ENCODE measurements at regions not wholly inside any gene's neighbourhood (a gene's known extent, or its start where the extent isn't known, plus 50 kb on each side); places are given as distances from the start of the nearest gene placed in this dataset.

- TF ChIP-seq CTCF (IDR thresholded peaks at IDR 0.05; ENCODE audit: low read depth, low read length, missing control alignments) = no peak
- no peak for DNase-seq (ENCODE audit: low read depth)
- no peak overlapping the region for H3K4me3 ChIP-seq (ENCODE audit: low read depth, low read length)
- in situ Hi-C loops (cut with HindIII; ENCODE audit: low sequenced_read_pairs) = no loop called here
Observed at GRCh38 chr1:208499026-208499425, 254.8 kb upstream of the PLXNA2 start.

DNA sequence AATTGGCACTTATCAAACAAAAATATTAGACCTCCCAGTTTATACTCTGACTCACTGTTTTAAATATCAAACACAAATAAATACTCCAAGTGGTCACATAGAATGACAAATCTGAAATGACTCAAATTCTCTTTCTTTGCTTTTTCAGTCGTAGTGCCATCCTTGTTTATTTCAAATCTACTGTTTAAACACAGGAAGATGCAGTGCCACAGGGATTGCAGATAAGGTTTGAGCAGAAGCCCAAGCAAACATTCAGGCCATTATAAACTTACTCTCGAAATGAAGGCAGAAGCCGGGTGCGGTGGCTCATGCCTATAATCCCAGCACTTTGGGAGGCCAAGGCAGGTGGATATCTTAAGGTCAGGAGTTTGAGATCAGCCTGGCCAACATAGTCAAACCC is 255.4 kb upstream of the PLXNA2 start:
- in situ Hi-C loops (cut with HindIII; ENCODE audit: low sequenced_read_pairs) = no loop called here
- H3K4me3 ChIP-seq (ENCODE audit: low read depth, low read length) = no peak overlapping the region
- no peak for TF ChIP-seq CTCF (IDR thresholded peaks at IDR 0.05; ENCODE audit: low read depth, low read length, missing control alignments)
- DNase-seq (ENCODE audit: low read depth) = no peak

DNA sequence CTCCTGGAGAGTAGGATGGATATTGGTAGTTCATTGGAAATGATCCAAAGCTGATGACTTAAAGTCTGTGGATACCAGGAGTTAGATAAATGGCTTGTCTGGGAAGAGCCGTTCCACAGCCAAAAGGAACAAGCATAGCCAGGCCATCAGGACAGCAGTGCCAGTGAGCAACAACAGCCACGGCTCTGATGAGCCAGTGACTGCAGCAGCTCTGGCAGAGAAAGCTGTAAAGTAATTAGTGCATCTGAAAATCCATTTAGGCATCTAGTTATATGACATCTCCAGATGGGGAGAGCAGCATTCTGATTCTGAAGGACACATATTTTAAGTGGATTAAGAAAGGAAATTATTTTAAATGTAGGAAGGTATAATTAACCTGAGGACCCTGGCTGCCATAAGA is 256.2 kb upstream of the PLXNA2 start:
- no peak overlapping the region for H3K4me3 ChIP-seq (ENCODE audit: low read depth, low read length)
- DNase-seq (ENCODE audit: low read depth) = no peak
- TF ChIP-seq CTCF (IDR thresholded peaks at IDR 0.05; ENCODE audit: low read depth, low read length, missing control alignments) = no peak
- in situ Hi-C loops (cut with HindIII; ENCODE audit: low sequenced_read_pairs) = loop anchor here (5.0 kb wide), 1 partner anchor 78 kb away; no protein-coding TSS in a partner anchor

DNA sequence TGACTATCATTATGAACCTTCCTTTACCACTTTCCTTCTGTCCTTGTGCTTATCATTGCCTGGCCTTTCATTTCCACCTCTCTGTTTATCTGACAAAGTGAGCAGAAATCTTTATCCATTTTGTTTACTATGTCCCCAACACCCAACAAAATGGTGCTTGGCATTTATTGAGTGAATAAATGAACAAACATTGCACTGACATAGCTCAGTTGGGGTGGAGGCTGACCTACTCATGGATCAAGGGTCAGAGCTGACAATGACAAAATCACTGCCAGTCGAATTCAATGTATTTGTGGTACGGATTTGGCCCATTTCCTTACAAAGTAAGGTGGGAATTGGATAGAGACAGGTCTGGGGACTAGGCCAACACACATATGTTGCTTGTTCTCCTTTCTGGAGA is 257.4 kb upstream of the PLXNA2 start:
- DNase-seq (ENCODE audit: low read depth) = no peak
- H3K4me3 ChIP-seq (ENCODE audit: low read depth, low read length) = no peak overlapping the region
- no peak for TF ChIP-seq CTCF (IDR thresholded peaks at IDR 0.05; ENCODE audit: low read depth, low read length, missing control alignments)
- in situ Hi-C loops (cut with HindIII; ENCODE audit: low sequenced_read_pairs) = loop anchor here (5.0 kb wide), 1 partner anchor 79 kb away; no protein-coding TSS in a partner anchor

- DNase-seq (ENCODE audit: low read depth) = no peak
- no peak for TF ChIP-seq CTCF (IDR thresholded peaks at IDR 0.05; ENCODE audit: low read depth, low read length, missing control alignments)
- in situ Hi-C loops (cut with HindIII; ENCODE audit: low sequenced_read_pairs) = loop anchor here (5.0 kb wide), 1 partner anchor 81 kb away; no protein-coding TSS in a partner anchor
- no peak overlapping the region for H3K4me3 ChIP-seq (ENCODE audit: low read depth, low read length)
Observed at GRCh38 chr1:208503787-208504186, 259.6 kb upstream of the PLXNA2 start.

DNA sequence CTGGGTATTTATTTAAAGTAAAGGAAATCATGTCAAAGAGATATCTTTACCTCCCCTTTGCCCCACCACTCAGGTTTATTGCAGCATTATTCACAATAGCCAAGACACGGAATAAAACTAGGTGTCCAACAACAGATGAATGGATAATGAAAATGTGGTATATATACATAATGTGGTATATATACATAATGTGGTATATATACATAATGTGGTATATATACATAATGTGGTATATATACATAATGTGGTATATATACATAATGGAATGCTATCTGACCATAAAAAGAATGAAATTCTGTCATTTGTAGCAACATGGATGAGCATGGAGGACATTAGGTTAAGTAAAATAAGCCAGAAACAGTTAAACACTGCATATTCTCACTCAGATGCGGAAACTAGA is 262.6 kb upstream of the PLXNA2 start:
- no peak for TF ChIP-seq CTCF (IDR thresholded peaks at IDR 0.05; ENCODE audit: low read depth, low read length, missing control alignments)
- in situ Hi-C loops (cut with HindIII; ENCODE audit: low sequenced_read_pairs) = no loop called here
- DNase-seq (ENCODE audit: low read depth) = no peak
- no peak overlapping the region for H3K4me3 ChIP-seq (ENCODE audit: low read depth, low read length)

- DNase-seq (ENCODE audit: low read depth) = no peak
- in situ Hi-C loops (cut with HindIII; ENCODE audit: low sequenced_read_pairs) = no loop called here
- no peak for TF ChIP-seq CTCF (IDR thresholded peaks at IDR 0.05; ENCODE audit: low read depth, low read length, missing control alignments)
- no peak overlapping the region for H3K4me3 ChIP-seq (ENCODE audit: low read depth, low read length)
Observed at GRCh38 chr1:208509072-208509471, 264.9 kb upstream of the PLXNA2 start.

All from astrocyte of the cerebellum (primary cell).